WTC11 (cell line): ENCODE measurements at regions not wholly inside any gene's neighbourhood (a gene's known extent, or its start where the extent isn't known, plus 50 kb on each side); places are given as distances from the start of the nearest gene placed in this dataset.

Experiments
- ATAC-seq: fragments of 200-7000 bp; cut with Tn5 transposase; 2 replicates; pipeline ENCODE4 v1.10.0; 2021; ENCODE audit warnings: mild to moderate bottlenecking, moderate library complexity
- CTCF ChIA-PET: fragments of 300-600 bp; sonication (Branson Sonifier 250); formaldehyde crosslinking; loops from one replicate; lab custom pipeline; 2021; ENCODE audit warnings: antibody characterized with exemption; lab: Charles Lee
- POLR2A ChIA-PET: fragments of 350-600 bp; sonication (Branson Sonifier 250); formaldehyde crosslinking; loops from one replicate; lab custom pipeline; 2021; ENCODE audit warnings: antibody characterized with exemption; lab: Charles Lee
- DNase-seq: peaks from one replicate; pipeline ENCODE4 v3.0.0; 2021; ENCODE audit warnings: low spot score
- H3K27ac Mint-ChIP-seq: 2 replicates; pipeline ENCODE4 v1.8.0; 2021; ENCODE audit warnings: mixed read lengths
- H3K27me3 Mint-ChIP-seq: 2 replicates; pipeline ENCODE4 v1.8.0; 2021; ENCODE audit warnings: low read depth, mild to moderate bottlenecking, moderate library complexity, mixed read lengths
- H3K36me3 Mint-ChIP-seq: 2 replicates; pipeline ENCODE4 v1.8.0; 2021; ENCODE audit warnings: mixed read lengths
- H3K4me1 Mint-ChIP-seq: 2 replicates; pipeline ENCODE4 v1.8.0; 2022; ENCODE audit warnings: mixed read lengths
- H3K4me3 Mint-ChIP-seq: 2 replicates; pipeline ENCODE4 v1.8.0; 2021; ENCODE audit warnings: mild to moderate bottlenecking, moderate library complexity, mixed read lengths
- H3K9me3 Mint-ChIP-seq: 2 replicates; pipeline ENCODE4 v1.8.0; 2021; ENCODE audit warnings: mixed read lengths
- ARID4B ChIP-seq: sonication (generic); formaldehyde crosslinking; IDR thresholded peaks from 2 replicates; pipeline ENCODE4 v1.8.0; 2023; ENCODE audit warnings: missing genetic modification reagents, mild to moderate bottlenecking, borderline replicate concordance
- ATF1 ChIP-seq: sonication (generic); formaldehyde crosslinking; IDR thresholded peaks from 2 replicates; pipeline ENCODE4 v1.8.1; 2023; ENCODE audit warnings: mild to moderate bottlenecking, moderate library complexity, missing genetic modification reagents
- FOXJ3 ChIP-seq: sonication (generic); formaldehyde crosslinking; IDR thresholded peaks from 2 replicates; pipeline ENCODE4 v1.9.0; 2021; ENCODE audit warnings: missing genetic modification reagents, mild to moderate bottlenecking, borderline replicate concordance
- HMGA2 ChIP-seq: fragments of 250-450 bp; sonication (Bioruptor Pico); IDR thresholded peaks from 2 replicates; pipeline ENCODE4 v1.4.0; 2021; ENCODE audit warnings: mild to moderate bottlenecking, moderate library complexity
- NFATC4 ChIP-seq: fragments of 250-450 bp; sonication (Bioruptor Pico); IDR thresholded peaks from 2 replicates; pipeline ENCODE4 v1.9.0; 2021; ENCODE audit warnings: mild to moderate bottlenecking
- NFE2L1 ChIP-seq: sonication (generic); formaldehyde crosslinking; IDR thresholded peaks from 2 replicates; pipeline ENCODE4 v1.8.1; 2023; ENCODE audit warnings: missing genetic modification reagents
- PRRX2 ChIP-seq: fragments of 250-450 bp; sonication (Bioruptor Pico); IDR thresholded peaks from 2 replicates; pipeline ENCODE4 v1.8.0; 2021; ENCODE audit warnings: mild to moderate bottlenecking
- SP1 ChIP-seq: sonication (generic); formaldehyde crosslinking; conservative IDR thresholded peaks from 2 replicates; pipeline ENCODE4 v1.8.1; 2022; ENCODE audit warnings: missing genetic modification reagents
- TEAD1 ChIP-seq: sonication (generic); formaldehyde crosslinking; IDR thresholded peaks from 2 replicates; pipeline ENCODE4 v1.8.0; 2022; ENCODE audit warnings: mild to moderate bottlenecking, missing genetic modification reagents
- ZMAT4 ChIP-seq: fragments of 250-450 bp; sonication (Bioruptor Pico); IDR thresholded peaks from 2 replicates; pipeline ENCODE4 v1.9.0; 2021; ENCODE audit warnings: mild to moderate bottlenecking
- ZNF281 ChIP-seq: sonication (generic); formaldehyde crosslinking; IDR thresholded peaks from 2 replicates; pipeline ENCODE4 v1.8.0; 2023; ENCODE audit warnings: mild to moderate bottlenecking, missing genetic modification reagents
- ZNF423 ChIP-seq: fragments of 250-450 bp; sonication (Bioruptor Pico); IDR thresholded peaks from 2 replicates; pipeline ENCODE4 v2.1.2; 2022; ENCODE audit warnings: mild to moderate bottlenecking, moderate library complexity
- TF ChIP-seq, protein P1 (sequence below): sonication (generic); formaldehyde crosslinking; IDR thresholded peaks from 2 replicates; pipeline ENCODE4 v1.8.1; 2023; ENCODE audit warnings: mild to moderate bottlenecking, moderate library complexity, missing genetic modification reagents
- TF ChIP-seq, protein P2 (sequence below): sonication (generic); formaldehyde crosslinking; conservative IDR thresholded peaks from 2 replicates; pipeline ENCODE4 v1.8.1; 2023; ENCODE audit warnings: mild to moderate bottlenecking, low read depth, missing genetic modification reagents, moderate library complexity
- TF ChIP-seq, protein P3 (sequence below): sonication (generic); formaldehyde crosslinking; IDR thresholded peaks from 2 replicates; pipeline ENCODE4 v1.8.1; 2022; ENCODE audit warnings: mild to moderate bottlenecking, moderate library complexity, missing genetic modification reagents

DNA sequence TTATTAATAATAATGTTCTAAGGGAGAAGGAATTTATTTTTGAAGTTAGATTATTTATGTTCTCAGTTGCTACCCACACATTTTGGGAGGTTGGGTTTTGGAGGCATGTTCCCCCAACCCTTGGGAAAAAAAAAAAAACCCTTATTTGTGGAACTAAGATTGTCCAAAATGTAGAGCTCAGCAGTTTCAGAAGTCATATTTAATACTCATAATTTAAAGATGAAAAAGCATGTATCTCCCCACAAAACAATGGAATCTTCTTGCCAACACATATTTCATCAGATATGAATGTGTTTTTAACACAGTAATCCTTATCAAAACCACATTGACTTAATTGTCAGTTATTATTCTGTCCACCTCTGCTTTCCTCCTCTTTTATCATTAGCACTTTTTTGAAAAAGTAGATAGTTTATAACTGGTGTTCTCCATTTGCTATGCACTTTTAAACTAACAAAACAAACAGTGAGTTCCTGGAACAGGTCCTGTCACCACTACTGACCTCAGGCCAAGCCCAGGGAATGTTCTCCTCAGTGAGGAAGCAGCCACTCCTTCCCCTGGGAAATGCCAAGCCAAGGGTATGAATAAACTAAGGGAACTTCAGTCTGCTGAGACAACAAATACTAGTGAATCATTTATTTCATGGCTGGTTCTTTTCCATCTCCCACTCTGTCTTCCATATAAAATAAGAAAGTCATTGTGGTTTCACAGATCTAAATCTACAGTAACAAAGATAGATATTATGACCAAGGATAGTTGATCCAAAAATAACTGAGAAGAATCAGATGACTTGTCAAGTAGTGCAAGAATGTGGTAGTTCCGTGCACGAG is 414.4 kb upstream of the ALCAM start:
- no peak overlapping the region for H3K4me3 Mint-ChIP-seq
- H3K27me3 Mint-ChIP-seq = no peaks in the 10 kb centered on the region
- H3K9me3 Mint-ChIP-seq = no peaks in the 10 kb centered on the region
- no peak for ATAC-seq
- no peaks in the 10 kb centered on the region for H3K36me3 Mint-ChIP-seq
- CTCF ChIA-PET = interaction anchor here (0.7 kb wide), 1 partner anchor 13 kb away, joined by 3 read pairs; no protein-coding TSS in a partner anchor
- TF ChIP-seq ZMAT4 (no peak), HMGA2 (CRISPR knock-in tag) (no peak), SP1 (CRISPR knock-in tag) (no peak)
- TF ChIP-seq, protein P1, sequence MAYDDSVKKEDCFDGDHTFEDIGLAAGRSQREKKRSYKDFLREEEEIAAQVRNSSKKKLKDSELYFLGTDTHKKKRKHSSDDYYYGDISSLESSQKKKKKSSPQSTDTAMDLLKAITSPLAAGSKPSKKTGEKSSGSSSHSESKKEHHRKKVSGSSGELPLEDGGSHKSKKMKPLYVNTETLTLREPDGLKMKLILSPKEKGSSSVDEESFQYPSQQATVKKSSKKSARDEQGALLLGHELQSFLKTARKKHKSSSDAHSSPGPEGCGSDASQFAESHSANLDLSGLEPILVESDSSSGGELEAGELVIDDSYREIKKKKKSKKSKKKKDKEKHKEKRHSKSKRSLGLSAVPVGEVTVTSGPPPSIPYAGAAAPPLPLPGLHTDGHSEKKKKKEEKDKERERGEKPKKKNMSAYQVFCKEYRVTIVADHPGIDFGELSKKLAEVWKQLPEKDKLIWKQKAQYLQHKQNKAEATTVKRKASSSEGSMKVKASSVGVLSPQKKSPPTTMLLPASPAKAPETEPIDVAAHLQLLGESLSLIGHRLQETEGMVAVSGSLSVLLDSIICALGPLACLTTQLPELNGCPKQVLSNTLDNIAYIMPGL (CRISPR knock-in tag) = no peak
- TF ChIP-seq, all 79 proteins: peak for 0
- POLR2A ChIA-PET = no interaction called here
- Mint-ChIP-seq H3K4me1 (no peaks in the 10 kb centered on the region), H3K27ac (no peak overlapping the region)
- no peak for DNase-seq

- Mint-ChIP-seq H3K36me3 (no peaks in the 10 kb centered on the region), H3K4me1 (peaks cover 14% of the 10 kb centered on the region), H3K27ac (no peak overlapping the region), H3K4me3 (no peak overlapping the region)
- ChIA-PET POLR2A (no interaction called here), CTCF (no interaction called here)
- DNase-seq = no peak
- peak; percentile 57 for ATAC-seq
- TF ChIP-seq NFE2L1 (CRISPR knock-in tag) (no peak), TEAD1 (CRISPR knock-in tag) (0 out of 2 replicates have a peak, but pooled peaks have one; percentile 25), NFATC4 (no peak), FOXJ3 (CRISPR knock-in tag) (no peak), ARID4B (CRISPR knock-in tag) (no peak)
- TF ChIP-seq, all 79 proteins: peak for 1
- H3K9me3 Mint-ChIP-seq = no peaks in the 10 kb centered on the region
- no peaks in the 10 kb centered on the region for H3K27me3 Mint-ChIP-seq
These were observed 409.9 kb upstream of the ALCAM start for GRCh38 chr3:104956620-104957345.

- no peaks in the 10 kb centered on the region for H3K36me3 Mint-ChIP-seq
- H3K4me3 Mint-ChIP-seq = no peak overlapping the region
- ATAC-seq (no peak), DNase-seq (no peak)
- H3K4me1 Mint-ChIP-seq = peaks cover 30% of the 10 kb centered on the region
- ChIA-PET CTCF (no interaction called here), POLR2A (interaction anchor here (0.6 kb wide), 1 partner anchor 44 kb away, joined by 4 read pairs; no protein-coding TSS in a partner anchor)
- H3K9me3 Mint-ChIP-seq = no peaks in the 10 kb centered on the region
- H3K27ac Mint-ChIP-seq = peak overlapping the region; percentile 83
- no peaks in the 10 kb centered on the region for H3K27me3 Mint-ChIP-seq
- TF ChIP-seq, protein P2, sequence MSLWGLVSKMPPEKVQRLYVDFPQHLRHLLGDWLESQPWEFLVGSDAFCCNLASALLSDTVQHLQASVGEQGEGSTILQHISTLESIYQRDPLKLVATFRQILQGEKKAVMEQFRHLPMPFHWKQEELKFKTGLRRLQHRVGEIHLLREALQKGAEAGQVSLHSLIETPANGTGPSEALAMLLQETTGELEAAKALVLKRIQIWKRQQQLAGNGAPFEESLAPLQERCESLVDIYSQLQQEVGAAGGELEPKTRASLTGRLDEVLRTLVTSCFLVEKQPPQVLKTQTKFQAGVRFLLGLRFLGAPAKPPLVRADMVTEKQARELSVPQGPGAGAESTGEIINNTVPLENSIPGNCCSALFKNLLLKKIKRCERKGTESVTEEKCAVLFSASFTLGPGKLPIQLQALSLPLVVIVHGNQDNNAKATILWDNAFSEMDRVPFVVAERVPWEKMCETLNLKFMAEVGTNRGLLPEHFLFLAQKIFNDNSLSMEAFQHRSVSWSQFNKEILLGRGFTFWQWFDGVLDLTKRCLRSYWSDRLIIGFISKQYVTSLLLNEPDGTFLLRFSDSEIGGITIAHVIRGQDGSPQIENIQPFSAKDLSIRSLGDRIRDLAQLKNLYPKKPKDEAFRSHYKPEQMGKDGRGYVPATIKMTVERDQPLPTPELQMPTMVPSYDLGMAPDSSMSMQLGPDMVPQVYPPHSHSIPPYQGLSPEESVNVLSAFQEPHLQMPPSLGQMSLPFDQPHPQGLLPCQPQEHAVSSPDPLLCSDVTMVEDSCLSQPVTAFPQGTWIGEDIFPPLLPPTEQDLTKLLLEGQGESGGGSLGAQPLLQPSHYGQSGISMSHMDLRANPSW (CRISPR knock-in tag) = no peak
- TF ChIP-seq, protein P3, sequence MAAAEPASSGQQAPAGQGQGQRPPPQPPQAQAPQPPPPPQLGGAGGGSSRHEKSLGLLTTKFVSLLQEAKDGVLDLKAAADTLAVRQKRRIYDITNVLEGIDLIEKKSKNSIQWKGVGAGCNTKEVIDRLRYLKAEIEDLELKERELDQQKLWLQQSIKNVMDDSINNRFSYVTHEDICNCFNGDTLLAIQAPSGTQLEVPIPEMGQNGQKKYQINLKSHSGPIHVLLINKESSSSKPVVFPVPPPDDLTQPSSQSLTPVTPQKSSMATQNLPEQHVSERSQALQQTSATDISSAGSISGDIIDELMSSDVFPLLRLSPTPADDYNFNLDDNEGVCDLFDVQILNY = no peak
- no peak for TF ChIP-seq ATF1
- TF ChIP-seq ZNF281 (CRISPR knock-in tag) = no peak
- no peak for TF ChIP-seq ZNF423 (CRISPR knock-in tag)
- TF ChIP-seq PRRX2 (CRISPR knock-in tag) = no peak
These were observed 406.1 kb upstream of the ALCAM start for GRCh38 chr3:104960579-104960978.
